SH-SY5Y (cell line): ENCODE measurements at regions not wholly inside any gene's neighbourhood (a gene's known extent, or its start where the extent isn't known, plus 50 kb on each side); places are given as distances from the start of the nearest gene placed in this dataset.

ENCODE experiments used
- GATA2 ChIP-seq: IDR thresholded peaks from 2 replicates; pipeline ENCODE4 v1.6.1; 2011; ENCODE audit warnings: mild to moderate bottlenecking, low read depth, low read length
- GATA3 ChIP-seq: IDR thresholded peaks from 2 replicates; pipeline ENCODE4 v1.6.1; 2011; ENCODE audit warnings: low read depth, mild to moderate bottlenecking, low read length, moderate library complexity

DNA sequence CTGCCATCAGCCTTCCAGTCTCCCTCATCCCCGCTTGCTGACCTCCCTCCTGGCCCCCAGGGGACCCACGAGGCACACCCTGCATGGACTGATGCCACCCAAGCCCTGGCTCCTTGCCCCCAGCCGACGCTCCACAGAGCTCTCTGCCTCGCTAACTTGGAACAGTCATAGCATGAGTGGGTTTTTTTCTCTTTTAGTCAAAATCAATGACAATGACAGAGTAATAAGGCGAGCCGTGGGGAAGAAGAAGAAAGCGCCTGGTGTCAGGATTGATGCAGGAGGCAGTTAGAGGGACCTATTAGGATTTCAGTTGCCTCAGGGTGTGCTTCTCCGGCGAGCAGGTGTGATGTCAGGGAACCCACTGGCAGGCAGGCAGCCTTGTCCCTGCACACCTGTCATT lies 176.3 kb upstream of the TNRC6C start:
- TF ChIP-seq GATA3 (no peak), GATA2 (no peak)

DNA sequence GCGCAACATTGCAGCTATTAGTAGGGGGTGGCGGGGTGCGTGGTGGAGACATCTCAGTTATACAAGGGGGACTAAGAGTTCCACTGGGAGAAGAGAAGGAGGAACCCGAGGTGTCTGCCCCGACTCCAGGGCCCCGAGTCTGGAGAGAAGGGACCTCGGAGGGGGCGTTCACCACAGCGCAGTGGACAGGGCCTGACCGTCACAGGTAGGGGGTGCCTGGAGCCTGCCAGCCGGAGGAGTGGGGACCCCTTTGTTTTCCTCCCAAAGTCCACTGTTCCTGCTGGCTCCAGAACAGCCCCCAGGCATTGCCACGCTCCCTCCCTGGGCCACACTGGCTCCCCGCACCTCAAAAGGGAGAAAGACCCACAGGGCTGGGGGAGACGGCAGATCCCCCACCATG lies 175.9 kb upstream of the TNRC6C start:
- no peak for TF ChIP-seq GATA2
- TF ChIP-seq GATA3 = no peak

DNA sequence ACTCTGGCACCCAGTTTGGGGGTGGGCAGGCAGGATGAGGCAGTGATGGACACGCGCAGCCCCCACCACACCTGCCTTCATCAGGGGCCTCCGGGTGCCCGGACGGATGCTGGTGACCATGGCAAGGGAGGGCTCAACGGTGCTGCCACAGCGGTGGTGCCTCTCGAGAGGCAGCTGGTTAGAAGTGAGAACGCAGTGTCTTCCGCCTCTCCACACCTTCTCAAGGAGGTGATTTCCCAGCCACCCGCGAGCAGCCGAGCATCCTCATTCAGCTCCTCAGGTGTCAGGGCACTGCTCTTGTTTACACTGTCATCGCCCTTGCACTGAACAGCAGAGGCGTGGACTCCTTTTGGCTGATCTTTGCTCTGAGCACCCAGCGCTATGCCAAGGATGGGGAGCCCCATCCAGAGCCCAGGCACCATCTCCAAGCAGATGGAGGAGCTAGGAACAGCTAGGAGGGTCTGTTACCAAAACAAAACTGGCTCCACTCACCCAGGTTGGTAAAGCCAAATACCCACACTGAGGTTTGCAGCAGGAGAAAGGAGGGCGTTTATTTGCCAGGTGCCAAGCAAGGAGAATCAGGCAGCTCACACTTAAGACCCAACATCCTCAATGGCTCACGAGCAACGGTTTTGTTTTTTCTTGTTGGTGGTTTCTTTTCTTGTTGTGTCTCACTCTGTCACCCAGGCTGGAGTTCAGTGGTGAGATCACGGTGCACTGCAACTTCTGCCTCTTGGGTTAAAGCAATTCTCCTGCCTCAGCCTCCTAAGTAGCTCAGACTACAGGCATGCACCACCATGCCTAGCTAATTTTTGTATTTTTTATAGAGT lies 174.3 kb upstream of the TNRC6C start:
- no peak for TF ChIP-seq GATA3
- no peak for TF ChIP-seq GATA2

GRCh38 chr17:77785312-77785905 lies 173.1 kb upstream of the TNRC6C start:
- TF ChIP-seq GATA3 (no peak), GATA2 (no peak)

- TF ChIP-seq GATA2 = no peak
- no peak for TF ChIP-seq GATA3
Observed at GRCh38 chr17:77786090-77786489, 172.4 kb upstream of the TNRC6C start.

DNA sequence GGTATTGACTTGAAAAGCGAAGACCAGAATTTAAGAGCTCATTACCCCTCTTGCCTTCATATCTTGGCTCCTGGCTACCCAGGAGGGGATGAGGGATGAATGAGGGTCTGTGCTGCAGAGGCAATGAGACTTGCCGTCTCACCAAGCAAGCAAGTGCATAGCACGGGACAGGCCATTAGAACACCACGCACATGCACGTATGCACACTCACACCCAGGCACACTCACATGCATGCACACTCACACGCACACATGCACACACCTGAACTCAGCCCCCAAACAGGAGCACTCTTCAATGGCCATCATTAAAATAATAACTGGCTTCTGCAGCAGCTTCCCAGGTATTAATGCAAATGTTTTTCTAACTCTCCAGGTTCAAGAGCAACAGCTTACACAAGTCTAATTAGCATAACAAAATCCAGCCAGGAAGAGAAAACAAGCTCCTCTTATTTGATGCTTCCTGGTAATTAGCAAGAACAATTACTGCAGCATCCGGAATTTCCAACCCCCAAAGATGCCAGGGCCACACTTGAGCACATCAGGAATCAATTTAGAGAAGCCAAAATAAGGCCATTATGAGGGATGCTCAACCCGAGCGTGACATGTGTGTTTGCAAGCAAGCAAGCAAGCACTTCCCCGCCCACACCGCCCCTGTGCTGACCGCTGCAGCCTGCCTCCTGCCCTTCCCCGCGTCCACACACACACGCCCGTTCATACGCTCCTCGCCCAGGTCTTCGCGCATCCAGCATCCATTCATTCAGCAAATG lies 171.6 kb upstream of the TNRC6C start:
- no peak for TF ChIP-seq GATA3
- TF ChIP-seq GATA2 = no peak

DNA sequence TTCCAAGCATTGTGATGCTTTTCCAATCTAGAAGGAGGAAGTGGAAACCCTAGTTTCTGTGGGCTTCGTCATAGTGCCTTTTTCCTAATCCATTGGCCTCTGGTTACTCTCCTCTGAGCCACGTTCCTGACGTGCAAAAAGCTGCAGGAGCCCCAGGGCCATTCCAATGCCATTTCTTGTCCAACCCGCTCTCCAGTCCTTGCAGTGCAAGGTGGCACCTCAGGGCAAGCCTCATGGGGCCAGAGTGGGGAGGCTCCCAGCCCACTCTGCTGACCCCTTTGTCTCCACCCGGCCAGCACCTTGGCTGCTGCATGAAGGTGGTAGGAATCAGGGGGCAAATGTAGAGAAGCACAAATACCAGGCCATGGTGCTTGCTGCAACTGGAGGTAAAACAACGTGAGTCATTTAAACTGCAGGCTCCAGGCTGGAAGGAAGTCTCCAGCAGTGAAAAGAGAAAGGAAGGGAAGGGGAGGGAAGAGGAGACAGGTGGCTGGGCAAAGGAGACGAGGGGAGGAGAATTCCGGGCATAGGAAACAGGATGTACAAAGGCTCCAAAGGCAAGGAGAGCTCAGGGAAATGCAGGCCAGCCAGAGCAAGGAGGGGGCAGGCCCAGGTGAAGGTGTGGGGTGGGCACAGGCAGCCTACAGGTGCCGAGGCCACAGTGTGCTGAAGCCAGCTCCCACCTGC lies 168.2 kb upstream of the TNRC6C start:
- TF ChIP-seq GATA3 = no peak

GRCh38 chr17:77792626-77793025 lies 165.9 kb upstream of the TNRC6C start:
- TF ChIP-seq GATA2 = no peak
- no peak for TF ChIP-seq GATA3

DNA sequence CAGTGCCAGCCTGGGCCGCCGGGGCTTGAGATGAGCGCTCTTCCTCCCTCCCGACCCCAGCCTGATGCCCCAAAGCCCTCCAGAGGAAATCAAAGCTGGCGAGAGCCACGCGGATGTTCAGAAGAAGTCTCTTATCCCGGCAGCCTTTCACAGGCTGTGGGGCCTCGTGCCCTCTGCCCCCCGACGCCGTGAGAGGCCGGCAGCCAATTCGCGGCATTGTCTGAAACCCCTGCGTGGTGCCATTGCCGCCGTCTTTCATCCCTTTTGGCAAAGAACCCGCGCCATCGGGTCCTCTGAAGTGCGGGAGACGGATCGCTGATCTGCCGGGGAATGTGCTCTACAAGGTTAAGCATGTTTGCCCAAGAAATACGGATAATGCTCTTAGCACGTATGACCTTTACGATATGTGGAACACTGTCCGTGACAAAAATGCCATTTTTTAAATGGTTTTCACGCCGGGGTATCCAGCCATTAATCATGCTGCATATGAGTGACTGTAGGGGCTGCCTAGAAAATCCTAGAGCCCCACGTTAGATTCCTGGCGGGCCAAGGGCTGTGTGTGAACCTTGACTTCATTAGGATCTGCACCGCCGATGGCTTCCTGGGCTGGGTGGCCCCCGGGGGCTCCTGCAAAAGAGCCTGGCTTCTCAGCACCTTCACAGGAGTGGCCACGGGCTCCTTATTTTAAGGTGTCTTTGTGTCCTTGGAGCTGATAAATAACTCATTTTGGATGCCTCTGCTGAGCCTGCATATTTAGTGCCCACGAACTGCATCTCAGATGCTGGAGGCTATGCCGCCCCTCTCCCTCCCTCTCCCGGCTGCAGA lies 165.1 kb upstream of the TNRC6C start:
- TF ChIP-seq GATA3 (no peak), GATA2 (no peak)

DNA sequence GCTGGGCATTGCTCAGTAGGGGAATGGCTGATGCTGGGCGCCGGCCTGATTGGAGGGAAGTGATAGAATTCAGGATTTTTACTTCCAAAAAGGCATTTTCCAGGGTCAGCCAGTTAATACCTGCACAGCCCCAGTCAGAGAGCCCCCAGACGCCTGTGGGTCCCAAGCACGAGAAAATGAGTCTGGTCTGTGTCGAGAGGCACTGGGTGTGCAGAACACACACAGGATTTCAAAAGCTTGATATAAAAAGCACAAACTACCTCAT lies 164.6 kb upstream of the TNRC6C start:
- TF ChIP-seq GATA3 = no peak
- no peak for TF ChIP-seq GATA2

DNA sequence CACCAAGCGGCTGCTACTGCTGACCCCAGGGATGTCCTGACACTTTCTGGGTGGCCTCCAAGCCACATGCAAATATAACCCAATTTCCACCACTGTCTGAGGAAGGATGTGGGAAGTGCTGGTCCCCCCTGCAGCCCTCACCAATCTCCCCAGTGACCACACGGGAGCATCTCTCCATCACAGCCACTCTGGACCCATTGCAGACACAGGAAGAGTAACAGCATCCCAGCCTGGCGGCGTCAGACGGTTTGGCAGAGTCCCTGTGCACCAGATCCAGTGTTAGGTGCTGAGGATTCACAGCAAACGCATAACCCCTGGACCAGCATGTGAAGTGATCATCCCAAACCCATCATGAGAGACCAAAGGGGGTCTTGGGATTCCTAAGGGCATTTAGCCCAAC lies 163.7 kb upstream of the TNRC6C start:
- TF ChIP-seq GATA2 (no peak), GATA3 (no peak)

DNA sequence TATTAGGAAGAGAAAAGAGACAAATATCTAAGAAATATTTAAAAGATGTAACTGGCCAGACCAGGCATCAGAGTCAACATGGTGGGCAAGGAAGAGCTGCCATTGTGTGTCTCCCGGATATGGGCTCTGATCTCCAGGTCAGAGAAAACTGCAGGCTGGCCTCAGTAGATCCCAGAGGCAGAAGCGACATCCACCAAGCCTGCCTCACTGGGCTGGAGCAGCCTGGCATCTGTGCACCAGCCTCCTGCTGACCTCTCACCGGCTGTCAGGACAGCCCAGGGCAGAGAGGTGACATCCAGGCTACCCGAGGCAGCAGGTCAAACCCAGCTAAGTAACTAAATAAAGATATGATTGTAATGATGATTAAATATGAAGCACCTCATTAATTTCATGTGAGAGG lies 162.8 kb upstream of the TNRC6C start:
- no peak for TF ChIP-seq GATA2
- no peak for TF ChIP-seq GATA3

DNA sequence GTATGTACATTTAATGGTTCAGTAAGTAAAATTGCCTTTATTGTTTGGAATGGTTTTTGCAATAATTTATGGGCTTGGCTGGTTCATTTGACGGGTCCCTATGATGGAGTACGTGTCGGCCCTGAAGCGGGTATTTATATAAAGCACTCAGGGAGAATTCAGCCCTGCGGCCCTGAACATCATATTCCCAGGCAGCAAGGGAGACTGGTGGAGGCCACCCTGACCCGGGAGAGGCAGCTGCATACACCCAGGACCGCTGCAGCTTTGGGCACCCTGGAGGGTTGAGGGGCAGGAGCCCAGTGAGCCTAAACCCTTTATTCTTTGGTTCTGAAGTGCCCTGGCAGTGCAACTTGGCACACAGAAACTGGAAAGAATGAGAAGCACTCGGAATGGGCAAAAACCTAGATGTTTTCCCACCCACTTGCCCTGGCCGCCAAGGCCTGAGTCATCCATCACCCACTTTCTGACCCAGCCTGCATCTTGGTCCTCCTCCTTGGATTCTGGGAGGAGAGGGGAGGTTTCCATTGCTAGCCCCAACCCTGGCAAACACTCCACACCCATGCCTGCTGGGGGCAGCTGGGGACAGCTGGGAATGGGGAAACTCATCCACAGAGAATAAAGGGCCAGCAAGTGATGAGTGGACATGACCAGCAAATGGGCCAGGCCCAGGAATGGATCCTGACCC lies 162.2 kb upstream of the TNRC6C start:
- TF ChIP-seq GATA3 (no peak), GATA2 (no peak)
